ENCODE measurements at regions not wholly inside any gene's neighbourhood (a gene's known extent, or its start where the extent isn't known, plus 50 kb on each side); places are given as distances from the start of the nearest gene placed in this dataset.

DNA sequence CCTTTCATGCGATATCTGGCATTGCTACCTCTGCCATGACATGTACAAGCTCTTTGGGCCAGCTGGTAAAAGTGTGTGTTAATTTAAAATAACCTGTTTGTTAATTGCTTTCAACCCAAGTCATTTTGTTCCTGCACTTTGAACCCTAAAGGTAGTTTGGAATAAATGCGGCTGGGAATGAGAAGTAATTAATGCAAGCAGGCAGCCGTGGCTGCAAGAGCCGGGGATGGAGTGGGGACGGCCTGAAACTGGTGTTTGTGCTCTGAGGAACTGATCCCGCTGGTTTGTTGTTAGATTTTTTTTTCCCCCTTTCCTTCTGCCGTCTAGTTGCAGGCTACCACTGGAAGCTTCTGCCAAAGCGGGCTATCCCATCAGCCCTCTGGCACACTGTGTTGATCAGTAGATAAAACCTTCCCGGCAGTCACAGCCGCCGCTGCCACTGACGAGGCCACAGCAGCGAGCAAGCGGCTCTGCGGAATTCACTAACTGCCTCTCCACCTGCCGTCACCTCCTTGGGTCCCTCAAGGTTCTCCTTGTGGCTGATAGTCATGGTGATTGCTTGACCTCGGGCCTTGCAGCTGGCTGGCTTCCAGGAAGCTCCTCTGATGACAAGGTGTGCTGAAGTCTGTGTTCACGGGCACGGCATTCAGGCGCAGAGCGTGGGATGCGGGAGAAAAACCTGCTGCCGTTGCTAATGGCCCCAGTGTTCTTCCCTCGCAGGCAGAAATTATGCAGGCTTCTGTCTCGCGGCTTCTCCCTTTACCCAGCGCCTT is 315.9 kb downstream of the TFAP2A start:
- no peak for TF ChIP-seq POLR2A (IDR thresholded peaks at IDR 0.05)
- TF ChIP-seq, protein P1, sequence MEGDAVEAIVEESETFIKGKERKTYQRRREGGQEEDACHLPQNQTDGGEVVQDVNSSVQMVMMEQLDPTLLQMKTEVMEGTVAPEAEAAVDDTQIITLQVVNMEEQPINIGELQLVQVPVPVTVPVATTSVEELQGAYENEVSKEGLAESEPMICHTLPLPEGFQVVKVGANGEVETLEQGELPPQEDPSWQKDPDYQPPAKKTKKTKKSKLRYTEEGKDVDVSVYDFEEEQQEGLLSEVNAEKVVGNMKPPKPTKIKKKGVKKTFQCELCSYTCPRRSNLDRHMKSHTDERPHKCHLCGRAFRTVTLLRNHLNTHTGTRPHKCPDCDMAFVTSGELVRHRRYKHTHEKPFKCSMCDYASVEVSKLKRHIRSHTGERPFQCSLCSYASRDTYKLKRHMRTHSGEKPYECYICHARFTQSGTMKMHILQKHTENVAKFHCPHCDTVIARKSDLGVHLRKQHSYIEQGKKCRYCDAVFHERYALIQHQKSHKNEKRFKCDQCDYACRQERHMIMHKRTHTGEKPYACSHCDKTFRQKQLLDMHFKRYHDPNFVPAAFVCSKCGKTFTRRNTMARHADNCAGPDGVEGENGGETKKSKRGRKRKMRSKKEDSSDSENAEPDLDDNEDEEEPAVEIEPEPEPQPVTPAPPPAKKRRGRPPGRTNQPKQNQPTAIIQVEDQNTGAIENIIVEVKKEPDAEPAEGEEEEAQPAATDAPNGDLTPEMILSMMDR (IDR thresholded peaks at IDR 0.05): no peak
